Nephron (organoid): ENCODE measurements at regions not wholly inside any gene's neighbourhood (a gene's known extent, or its start where the extent isn't known, plus 50 kb on each side); places are given as distances from the start of the nearest gene placed in this dataset.

Source experiments
- H3K27ac Mint-ChIP-seq, 3 experiments: 2 replicates each; pipeline ENCODE4 v1.8.0; 2020; ENCODE audit warnings: mixed read lengths in 3 of 3, mild to moderate bottlenecking in 2 of 3, moderate library complexity in 1 of 3
- H3K27me3 Mint-ChIP-seq: 2 replicates; pipeline ENCODE4 v1.8.0; 2021; ENCODE audit warnings: low read depth, mild to moderate bottlenecking, moderate library complexity, mixed read lengths
- H3K36me3 Mint-ChIP-seq: 2 replicates; pipeline ENCODE4 v1.8.0; 2020; ENCODE audit warnings: low read depth, mixed read lengths
- H3K4me1 Mint-ChIP-seq: 2 replicates; pipeline ENCODE4 v1.8.0; 2020; ENCODE audit warnings: mixed read lengths
- H3K4me3 Mint-ChIP-seq, 3 experiments: 2 replicates each; pipeline ENCODE4 v1.8.0; 2020; ENCODE audit warnings: mild to moderate bottlenecking in 3 of 3, mixed read lengths in 3 of 3, moderate library complexity in 2 of 3
- H3K9me3 Mint-ChIP-seq: 2 replicates; pipeline ENCODE4 v1.8.0; 2020; ENCODE audit warnings: mixed read lengths
- CTCF ChIP-seq, 3 experiments: fragments of 200-600 bp; sonication (generic); IDR thresholded peaks; one replicate each; pipeline ENCODE4 v1.5.0; 2021; ENCODE audit warnings: antibody characterized with exemption in 3 of 3; ENCODE audit not compliant: unreplicated experiment in 3 of 3

- Mint-ChIP-seq H3K9me3 (no peaks in the 10 kb centered on the region), H3K27ac (no peak overlapping the region), H3K36me3 (no peaks in the 10 kb centered on the region), H3K4me1 (peaks cover 13% of the 10 kb centered on the region), H3K4me3 (no peak overlapping the region), H3K27me3 (no peaks in the 10 kb centered on the region)
- no peak for TF ChIP-seq CTCF (IDR thresholded peaks at IDR 0.05; ENCODE audit: unreplicated experiment in 3 of 3)
These were observed 144.9 kb upstream of the CLEC14A start for GRCh38 chr14:38400751-38401150.

- TF ChIP-seq CTCF (IDR thresholded peaks at IDR 0.05; ENCODE audit: unreplicated experiment in 3 of 3): no peak
These were observed 143.8 kb upstream of the CLEC14A start for GRCh38 chr14:38399652-38400051.

GRCh38 chr14:38394767-38395166 lies 138.9 kb upstream of the CLEC14A start:
- Mint-ChIP-seq H3K4me3 (no peak overlapping the region), H3K27me3 (peaks cover 3% of the 10 kb centered on the region), H3K9me3 (no peaks in the 10 kb centered on the region), H3K27ac (no peak overlapping the region), H3K36me3 (no peaks in the 10 kb centered on the region), H3K4me1 (no peaks in the 10 kb centered on the region)
- no peak for TF ChIP-seq CTCF (IDR thresholded peaks at IDR 0.05; ENCODE audit: unreplicated experiment in 3 of 3)

More at GRCh38 chr14:38399652-38400051, 143.8 kb upstream of the CLEC14A start:
- no peaks in the 10 kb centered on the region for H3K36me3 Mint-ChIP-seq
- H3K9me3 Mint-ChIP-seq: no peaks in the 10 kb centered on the region
- peaks cover 3% of the 10 kb centered on the region for H3K27me3 Mint-ChIP-seq
- no peak overlapping the region for H3K4me3 Mint-ChIP-seq
- no peak overlapping the region for H3K27ac Mint-ChIP-seq
- peaks cover 3% of the 10 kb centered on the region for H3K4me1 Mint-ChIP-seq

- Mint-ChIP-seq H3K9me3 (no peaks in the 10 kb centered on the region), H3K36me3 (no peaks in the 10 kb centered on the region), H3K27me3 (peaks cover 3% of the 10 kb centered on the region), H3K4me3 (no peak overlapping the region), H3K27ac (no peak overlapping the region), H3K4me1 (no peaks in the 10 kb centered on the region)
- no peak for TF ChIP-seq CTCF (IDR thresholded peaks at IDR 0.05; ENCODE audit: unreplicated experiment in 3 of 3)
These were observed 138.2 kb upstream of the CLEC14A start for GRCh38 chr14:38394064-38394463.

GRCh38 chr14:38391334-38391733 lies 135.4 kb upstream of the CLEC14A start:
- no peaks in the 10 kb centered on the region for H3K36me3 Mint-ChIP-seq
- H3K4me1 Mint-ChIP-seq: no peaks in the 10 kb centered on the region
- H3K9me3 Mint-ChIP-seq: no peaks in the 10 kb centered on the region
- no peak for TF ChIP-seq CTCF (IDR thresholded peaks at IDR 0.05; ENCODE audit: unreplicated experiment in 3 of 3)
- peaks cover 3% of the 10 kb centered on the region for H3K27me3 Mint-ChIP-seq
- H3K4me3 Mint-ChIP-seq: no peak overlapping the region
- H3K27ac Mint-ChIP-seq: no peak overlapping the region

GRCh38 chr14:38389681-38390080 lies 133.8 kb upstream of the CLEC14A start:
- H3K36me3 Mint-ChIP-seq: no peaks in the 10 kb centered on the region
- TF ChIP-seq CTCF (IDR thresholded peaks at IDR 0.05; ENCODE audit: unreplicated experiment in 3 of 3): no peak
- H3K27me3 Mint-ChIP-seq: no peaks in the 10 kb centered on the region
- H3K27ac Mint-ChIP-seq: no peak overlapping the region
- H3K9me3 Mint-ChIP-seq: no peaks in the 10 kb centered on the region
- no peaks in the 10 kb centered on the region for H3K4me1 Mint-ChIP-seq
- no peak overlapping the region for H3K4me3 Mint-ChIP-seq
